ENCODE measurements at regions not wholly inside any gene's neighbourhood (a gene's known extent, or its start where the extent isn't known, plus 50 kb on each side); places are given as distances from the start of the nearest gene placed in this dataset.
"Not testable (repeated sequence)": the region's sequence is repeated elsewhere in the genome, so short reads cannot be mapped to it uniquely, and the experiment has no call there.

DNA sequence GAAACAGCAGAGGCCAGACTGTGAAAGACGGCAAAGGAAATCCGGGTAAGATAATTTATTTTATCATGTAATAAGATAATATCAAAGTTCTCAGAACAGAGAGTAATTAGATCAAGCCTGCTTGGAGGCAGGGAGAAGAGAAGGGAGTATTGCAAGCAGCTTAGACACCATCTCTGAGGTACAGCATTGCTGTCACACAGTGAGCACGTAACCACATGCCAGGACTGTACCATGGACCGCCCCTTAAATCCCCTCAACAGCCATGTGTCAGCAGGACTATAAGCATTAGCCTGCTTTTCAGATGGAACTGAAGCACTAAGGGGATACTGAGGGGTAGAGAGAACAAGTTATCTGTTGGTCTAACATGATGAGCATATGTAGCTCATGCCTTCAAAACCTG, 141.5 kb downstream of the C6orf118 start:
- DNase-seq (ENCODE audit: low spot score): no peak

DNA sequence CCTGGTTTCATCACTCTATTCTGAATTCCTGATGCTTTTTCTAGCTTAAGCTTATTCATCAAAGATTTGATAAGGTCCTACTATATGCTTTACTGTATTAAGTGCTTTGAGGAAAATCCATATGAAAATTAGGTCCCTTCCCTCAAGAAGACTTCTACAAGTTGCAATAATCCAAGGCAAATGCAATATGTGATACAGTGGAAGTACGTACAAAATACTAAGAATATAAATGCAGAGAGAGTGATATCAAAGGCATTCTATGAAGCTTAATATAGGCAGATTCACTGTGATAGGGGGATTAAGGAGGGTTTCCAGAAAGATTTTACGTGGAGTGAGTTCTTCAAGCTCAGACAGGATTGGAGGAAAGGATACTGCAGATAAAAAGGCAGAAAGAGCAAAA, 142.1 kb downstream of the C6orf118 start:
- no peak for DNase-seq (ENCODE audit: low spot score)

DNA sequence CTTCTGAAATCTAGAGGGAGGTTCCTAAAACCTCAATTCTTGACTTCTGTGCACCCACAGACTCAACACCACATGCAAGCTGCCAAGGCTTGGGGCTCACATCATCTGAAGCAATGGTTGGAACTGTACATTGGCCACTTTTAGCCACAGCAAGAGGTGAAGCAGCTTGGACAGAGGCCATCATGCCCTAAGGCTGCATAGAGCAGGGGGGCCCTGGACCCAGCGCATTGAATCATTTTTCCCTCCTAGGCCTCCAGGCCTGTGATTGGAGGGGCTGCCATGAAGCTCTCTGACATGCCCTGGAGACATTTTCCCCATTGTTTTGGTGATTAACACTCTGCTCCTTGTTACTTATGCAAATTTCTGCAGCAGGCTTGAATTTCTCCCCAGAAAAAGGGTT, 145.9 kb downstream of the C6orf118 start:
- DNase-seq (ENCODE audit: low spot score): no peak

DNA sequence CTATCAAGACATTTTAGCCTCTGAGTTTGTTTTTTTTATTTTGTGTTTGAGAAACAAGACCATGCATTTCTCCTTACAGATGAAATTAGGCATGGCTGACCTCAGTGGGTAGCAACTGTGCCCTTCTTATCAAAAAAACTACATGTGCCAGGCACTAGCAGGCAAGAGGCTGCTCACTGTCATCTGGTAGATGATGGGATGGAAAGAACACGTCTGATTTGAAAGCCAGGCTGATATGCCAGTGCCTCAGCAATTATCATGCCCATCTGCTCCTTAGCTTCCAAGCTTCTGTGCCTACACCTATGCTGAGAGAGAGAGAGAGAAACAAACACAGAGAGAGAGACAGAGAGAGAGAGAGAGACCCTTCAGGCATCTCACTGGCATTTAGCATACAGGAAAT, 149.9 kb downstream of the C6orf118 start:
- DNase-seq (ENCODE audit: low spot score): no peak

DNA sequence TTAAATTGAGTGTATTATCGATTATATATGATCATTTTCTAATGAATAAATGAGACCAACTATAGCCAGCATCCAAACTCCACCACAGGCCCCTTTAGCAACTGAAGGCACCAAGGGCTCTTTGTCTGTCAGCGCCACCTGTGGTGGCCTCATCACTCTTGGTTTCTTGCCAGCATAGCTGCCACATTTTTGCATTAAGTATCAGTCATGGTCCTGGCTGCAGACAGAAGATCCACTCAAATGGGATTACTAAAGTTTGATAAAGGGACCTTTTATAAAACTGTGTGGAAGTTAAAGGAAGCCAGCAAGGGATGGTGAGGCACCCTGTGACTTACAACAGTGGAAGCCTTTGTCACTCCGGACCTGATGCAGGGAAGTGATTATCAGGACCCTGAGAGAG, 162.9 kb downstream of the C6orf118 start:
- DNase-seq (ENCODE audit: low spot score): no peak

DNA sequence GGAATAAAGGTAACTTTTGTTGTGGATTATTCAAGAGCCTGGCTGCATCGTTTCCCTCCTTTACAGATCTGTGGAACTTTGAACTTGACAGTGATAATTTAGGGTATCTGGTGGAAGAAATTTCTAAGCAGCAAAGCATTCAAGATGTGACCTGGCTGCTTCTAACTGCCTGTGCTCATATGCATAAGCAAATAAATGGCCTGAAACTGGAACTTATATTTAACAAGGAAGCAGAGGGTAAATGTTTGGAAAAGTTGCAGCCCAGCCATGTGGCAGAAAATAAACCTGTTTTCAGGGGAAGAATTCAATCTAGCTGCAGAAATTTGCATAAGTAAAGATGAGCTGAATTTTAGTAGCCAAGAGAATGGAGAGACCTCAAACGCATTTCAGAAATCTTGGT, 173.5 kb downstream of the C6orf118 start:
- DNase-seq (ENCODE audit: low spot score): no peak

DNA sequence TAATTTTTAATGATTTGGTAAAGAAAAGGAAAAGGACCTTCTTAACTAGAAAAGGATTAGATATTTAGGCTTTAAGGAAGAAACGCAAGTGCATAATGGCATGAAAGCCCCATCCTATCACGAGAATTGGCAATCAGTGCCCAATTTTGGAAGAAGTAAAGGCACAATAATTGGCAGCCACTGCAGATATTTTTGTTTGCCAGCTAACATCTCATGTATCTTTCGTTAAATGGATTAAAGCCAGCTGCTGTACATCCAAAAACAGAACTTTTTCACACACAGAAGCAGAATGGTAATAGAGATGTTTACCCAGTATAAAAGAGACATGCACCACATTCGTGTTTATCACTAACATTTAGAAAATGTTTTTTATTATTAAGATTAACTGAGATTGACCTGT, 180.3 kb downstream of the C6orf118 start:
- no peak for DNase-seq (ENCODE audit: low spot score)

DNA sequence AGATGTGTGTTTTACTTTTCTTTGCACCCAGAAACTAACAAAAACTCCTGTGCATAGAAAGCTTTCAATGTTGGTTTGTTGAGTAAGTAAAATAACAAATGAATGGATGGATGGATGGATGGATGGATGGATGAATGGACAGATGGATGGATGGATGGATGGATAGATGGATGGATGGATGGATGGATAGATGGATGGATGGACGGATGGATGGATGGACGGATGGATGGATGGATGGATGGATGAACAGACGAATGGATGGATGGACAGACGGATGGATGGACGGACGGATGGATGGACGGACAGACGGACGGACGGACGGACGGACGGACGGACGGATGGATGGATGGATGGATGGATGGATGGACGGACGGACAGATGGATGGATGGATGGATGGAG, 181.7 kb downstream of the C6orf118 start:
- DNase-seq (ENCODE audit: low spot score): not testable (repeated sequence)

DNA sequence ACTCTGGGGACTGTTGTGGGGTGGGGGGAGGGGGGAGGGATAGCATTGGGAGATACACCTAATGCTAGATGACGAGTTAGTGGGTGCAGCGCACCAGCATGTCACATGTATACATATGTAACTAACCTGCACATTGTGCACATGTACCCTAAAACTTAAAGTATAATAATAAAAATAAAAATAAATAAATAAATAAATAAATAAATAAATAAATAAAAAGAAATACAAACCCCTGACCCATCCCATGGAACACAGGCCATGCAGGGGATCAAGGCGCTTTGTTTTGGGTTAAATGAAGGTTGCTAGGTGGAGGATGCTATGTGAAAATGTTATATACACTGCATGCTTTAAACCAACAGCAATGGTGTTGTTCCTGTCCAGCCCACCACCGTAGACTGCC, 184.7 kb downstream of the C6orf118 start:
- DNase-seq (ENCODE audit: low spot score): not testable (repeated sequence)

DNA sequence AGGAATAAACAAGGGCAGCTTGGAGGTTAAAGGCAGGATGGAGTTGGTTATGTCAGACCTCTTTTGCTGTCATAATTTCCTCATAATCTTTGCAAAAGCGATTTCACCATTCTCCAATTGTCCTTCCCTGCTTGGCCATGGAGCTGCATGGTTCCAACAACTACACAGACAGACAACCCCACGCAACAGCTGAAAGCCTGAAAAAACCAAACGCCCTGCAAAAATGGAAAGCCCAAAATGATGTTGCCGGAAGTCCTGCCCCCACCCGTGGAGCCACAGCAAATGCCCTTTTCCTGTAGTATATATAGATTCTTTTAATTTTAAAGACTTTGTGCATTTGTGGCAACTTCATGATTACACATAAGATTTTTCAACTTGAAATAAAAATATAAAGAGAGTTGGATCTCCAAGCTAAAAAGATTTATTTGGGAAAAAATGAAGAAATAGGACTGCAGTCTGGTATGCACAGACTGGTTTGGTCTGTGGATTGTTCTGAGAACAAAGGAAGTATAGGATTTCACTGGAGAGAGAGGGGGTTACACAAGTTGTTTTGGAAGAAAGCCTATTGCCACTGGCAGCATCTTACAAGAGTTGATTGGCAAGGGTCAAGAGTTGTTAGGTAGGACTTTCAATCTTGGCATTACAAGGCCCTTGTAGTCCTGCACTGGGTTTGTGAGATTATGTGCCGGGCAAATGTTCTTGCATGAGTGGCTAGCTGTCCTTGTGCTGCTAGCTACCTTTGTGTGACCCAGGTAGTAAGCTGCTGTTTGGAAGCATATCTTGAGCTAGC, 190.0 kb downstream of the C6orf118 start:
- DNase-seq (ENCODE audit: low spot score): no peak

DNA sequence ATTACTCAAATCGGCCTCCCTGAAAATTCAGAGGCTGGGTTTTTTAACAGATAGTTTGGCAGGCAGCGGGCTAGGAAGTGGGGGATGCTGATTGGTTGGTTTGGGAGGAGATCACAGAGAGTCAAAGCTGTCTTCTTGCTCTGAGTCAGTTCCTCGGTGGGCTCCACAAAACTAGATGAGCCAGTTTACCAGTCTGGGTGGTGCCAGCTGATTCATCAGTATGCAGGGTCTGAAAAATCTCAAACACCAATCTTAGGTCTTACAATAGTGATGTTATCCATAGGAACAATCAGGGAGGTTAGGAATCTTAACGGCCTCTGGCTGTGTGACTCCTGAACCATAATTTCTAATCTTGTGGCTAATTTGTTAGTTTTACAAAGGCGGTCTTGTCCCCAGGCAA, 190.7 kb downstream of the C6orf118 start:
- DNase-seq (ENCODE audit: low spot score): no peak

DNA sequence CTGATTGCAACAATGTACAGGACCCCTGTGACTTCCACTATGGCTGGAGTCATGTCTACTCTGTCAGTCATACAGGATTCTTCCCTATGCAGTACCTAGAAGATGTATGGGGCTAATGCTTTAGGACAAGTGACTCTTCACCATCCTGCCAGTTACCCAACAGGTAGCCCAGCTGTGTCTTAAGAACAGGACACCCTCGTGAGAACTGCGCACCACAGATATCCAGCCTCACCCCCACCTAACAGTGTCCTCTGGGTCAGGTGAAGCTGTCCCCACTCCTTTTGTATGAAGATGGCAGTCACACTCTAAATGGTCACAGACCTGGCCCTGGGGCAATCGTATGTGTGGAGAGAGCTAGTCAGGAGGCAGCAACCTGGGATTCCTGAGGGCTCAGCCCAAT, 191.6 kb downstream of the C6orf118 start:
- DNase-seq (ENCODE audit: low spot score): no peak

DNA sequence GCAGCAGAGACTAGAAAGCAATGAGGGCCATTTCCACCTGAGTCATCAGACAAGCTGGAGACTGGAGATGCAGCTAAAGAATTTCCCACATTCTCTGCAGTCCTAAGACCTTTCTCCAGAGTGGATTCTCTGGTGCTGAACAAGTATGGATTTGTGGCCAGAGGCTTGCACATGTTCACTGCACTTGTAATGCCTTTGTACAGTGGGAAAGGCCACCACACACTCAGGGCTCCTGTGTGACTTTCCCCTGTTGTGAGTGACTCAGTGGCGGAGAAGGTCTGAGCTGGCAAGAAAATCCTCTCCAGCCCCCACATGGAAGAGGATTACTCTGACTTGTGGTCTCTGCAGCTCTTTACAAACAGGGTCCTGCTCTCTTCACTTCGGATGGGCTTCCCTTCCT, 192.3 kb downstream of the C6orf118 start:
- no peak for DNase-seq (ENCODE audit: low spot score)

DNA sequence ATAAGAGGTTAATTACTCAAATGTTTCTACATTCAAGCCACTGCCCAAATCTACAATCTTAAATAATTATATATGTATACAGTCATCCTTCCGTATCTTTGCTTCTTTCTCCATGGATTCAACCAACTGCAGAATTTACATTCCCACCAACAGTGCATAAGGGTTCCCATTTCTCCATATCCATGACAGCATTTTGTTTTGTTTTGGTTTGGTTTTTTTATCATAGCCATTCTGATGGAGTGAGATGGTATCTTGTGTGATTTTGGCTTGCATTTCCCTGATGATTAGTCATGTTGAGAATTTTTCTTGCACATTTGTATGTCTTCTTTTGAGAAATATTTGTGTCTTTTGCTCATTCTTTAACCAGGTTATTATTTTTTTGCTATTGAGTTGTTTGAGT, 198.5 kb downstream of the C6orf118 start:
- DNase-seq (ENCODE audit: low spot score): no peak

DNA sequence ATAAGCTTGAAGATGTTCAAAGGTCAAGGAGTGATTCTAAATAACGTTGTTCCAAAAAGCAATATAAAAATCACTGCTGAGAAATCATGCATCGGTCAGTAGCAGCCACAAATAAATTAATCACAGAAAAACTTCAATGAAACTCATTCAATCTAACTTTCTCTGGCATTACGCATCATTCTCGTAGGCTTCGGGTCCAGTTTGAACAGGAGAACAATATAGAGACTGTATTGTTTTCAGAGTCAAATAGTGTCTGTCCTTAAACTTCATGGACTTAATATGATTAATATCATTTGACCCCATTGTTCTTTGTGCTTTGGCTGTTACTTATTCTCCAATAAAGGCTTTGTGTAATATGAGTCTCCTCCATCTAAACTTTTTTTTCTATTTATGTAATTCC, 200.4 kb downstream of the C6orf118 start:
- no peak for DNase-seq (ENCODE audit: low spot score)

DNA sequence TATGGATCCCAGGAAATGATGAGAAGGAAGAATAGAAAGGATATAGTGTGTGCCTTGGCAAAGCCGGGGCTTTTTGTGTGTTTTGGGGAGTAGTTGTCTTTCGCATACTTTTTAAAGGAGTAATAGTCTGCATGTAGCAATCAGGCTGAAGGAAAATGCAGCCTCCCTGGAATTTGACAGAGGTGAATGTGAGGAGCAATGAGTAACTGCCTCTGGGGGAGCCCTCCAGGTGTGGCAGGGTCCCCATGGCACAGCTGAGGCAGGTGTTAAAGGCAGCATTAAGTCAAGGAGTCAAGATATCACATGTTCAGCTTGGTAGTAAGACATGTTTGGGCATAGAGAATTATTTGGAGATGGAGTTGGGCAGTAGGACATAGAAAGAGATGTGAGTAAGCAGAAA, 203.1 kb downstream of the C6orf118 start:
- DNase-seq (ENCODE audit: low spot score): no peak

DNA sequence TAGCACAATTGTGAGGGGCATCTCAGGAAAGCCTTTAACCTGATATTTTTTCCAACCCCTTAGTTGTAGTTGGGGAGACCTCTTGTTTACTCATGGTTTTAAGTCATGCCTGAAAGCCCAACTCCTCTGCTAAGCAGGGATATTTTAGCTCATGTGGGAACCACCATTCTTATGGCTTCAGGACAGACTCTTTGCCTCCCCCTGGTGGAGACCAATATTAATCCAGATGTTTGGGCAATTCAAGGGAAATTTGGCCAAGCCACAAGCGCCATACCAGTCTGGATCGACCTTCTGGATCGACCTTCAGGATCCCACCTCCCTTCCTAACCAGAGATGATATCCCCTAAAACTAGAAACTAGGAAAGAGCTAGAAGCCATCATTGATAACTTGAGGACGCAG, 211.2 kb downstream of the C6orf118 start:
- no peak for DNase-seq (ENCODE audit: low spot score)

DNA sequence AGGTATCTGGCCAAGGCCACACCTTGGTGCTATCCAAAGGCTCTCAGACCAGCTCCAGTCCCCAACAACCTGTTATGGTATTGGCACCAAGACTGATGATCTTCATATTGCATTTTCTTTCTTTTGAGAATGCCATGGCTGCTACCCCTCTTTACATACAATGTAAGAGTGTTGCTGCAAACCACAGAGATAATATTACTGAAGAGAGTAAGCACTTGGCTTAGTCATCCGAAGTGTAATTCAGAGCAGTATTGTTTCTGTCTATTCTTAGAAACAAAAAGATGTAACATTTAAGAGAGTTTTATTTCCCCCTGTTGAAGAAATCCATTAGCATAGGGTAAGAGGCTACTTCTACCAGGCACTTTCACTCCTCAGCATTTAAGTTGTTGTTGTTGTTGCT, 212.5 kb downstream of the C6orf118 start:
- DNase-seq (ENCODE audit: low spot score): no peak

DNA sequence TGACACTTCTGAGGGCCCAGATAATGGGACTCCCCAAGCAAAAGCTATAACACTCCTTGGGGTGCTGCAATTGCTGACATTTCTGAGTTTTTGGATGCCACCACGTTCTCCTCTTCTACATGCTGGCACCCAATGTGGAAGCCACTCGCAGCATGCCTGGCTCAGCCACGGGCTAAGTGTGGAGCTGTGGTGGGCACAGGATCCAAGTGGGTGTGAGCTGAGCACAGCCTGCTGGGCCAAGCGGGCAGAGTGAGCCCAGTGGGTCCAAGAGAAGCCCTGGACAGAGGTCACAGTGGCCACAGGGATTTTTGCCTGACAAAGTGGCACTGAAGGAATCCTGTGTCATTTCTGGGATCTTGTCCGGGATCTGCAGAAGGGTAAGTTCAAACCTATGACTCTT, 213.2 kb downstream of the C6orf118 start:
- no peak for DNase-seq (ENCODE audit: low spot score)

DNA sequence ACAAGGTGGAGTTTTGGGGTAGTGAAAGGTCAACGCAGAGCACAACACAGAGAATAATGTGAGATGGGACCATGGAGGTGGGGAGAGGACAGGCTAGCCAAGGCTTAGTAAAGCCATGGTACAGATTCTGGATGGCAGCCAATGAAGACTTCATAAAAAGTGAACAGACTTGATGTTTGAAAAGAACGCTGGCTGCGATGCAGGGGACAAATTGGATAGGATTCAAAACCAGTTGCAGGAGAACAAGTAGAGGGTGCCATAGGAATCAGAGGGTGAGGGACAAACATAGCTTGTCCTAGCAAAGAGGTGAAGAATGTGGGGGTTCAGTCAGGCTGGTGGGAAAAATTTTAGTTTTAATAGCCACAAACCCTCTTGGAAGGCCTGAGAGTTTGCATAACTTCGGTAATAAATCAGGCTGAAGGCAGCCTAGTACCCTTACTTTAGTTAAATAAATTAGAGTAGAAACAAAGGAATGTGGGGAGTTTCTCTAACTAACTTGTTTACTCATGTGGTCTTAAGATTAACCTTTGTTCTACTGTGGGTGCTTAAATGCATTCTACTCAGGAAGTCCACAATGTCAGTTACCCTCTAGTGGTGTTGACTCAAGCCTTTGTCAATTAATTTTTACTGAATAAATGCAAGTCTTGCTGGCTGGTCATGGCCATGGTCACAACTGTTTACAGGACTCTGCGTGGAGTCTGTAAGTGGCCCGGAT, 216.4 kb downstream of the C6orf118 start:
- DNase-seq (ENCODE audit: low spot score): no peak

DNA sequence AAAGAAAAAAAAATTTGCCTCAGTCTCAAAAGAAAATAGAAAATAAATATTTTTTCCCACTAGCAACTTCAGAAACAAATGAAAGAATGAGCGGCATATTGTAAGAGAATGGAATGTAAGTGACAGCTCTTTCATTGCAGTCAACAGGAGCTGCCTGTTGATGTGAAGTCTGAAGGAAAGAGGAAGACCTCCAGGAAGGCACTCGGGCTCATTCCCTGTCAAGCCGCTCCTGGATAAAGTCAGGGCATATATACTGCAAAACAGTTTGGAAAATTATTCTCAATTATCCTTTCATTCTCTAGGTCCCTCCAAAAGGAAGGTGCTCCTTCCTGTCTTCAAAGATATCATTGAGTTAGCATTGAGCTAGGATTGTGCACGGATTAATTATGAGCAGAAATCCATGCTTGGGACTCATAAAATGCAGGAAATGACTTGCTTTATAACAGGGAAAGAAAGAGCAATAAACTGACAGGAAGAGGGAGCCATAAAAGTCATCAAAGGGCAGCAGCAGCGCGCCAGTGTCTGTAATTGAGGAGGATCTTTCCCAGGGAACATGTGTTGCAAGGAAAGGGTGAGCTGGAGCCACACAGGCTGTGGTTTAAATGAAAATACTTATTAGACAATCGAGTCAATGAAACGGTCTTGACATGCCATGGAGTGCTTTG, 218.2 kb downstream of the C6orf118 start:
- no peak for DNase-seq (ENCODE audit: low spot score)

DNA sequence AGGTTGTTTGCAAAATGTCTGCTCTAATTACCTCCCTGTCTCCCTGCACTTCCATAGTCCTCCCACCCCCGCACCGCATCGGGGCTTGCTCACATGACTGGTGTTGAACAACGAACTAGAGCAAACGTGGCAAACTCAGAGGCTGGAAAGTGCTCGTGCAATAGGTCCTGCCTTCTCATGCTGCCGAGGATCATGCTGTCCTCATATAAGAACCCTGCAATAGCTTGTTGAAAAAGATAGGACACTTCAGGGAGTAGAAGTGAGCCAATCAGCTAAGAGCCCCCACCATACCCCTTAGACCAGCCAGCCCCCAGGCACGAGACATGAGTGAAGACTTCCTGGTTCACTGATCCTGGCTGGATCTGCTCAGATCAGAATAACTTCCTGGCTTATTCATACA, 219.2 kb downstream of the C6orf118 start:
- no peak for DNase-seq (ENCODE audit: low spot score)

DNA sequence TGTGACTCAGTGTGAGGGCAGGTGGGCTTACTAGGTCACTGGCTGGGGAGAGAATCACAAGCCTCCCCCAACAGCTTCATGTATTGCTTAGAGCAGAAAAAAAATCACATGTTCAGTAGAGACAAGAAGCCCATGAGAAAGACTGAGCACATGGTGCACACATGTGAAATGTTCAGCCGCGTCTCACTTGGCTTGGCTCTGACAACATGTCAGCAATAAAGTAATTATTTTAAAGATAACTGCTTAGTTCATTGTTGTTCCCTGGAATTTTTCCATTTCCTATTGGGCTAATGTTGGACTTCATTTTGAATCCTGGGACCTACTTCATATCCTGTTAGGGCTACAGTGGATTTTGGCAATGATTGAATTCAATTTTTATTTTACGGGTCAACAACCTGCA, 222.6 kb downstream of the C6orf118 start:
- DNase-seq (ENCODE audit: low spot score): no peak
